GM12875 (cell line): ENCODE measurements at regions not wholly inside any gene's neighbourhood (a gene's known extent, or its start where the extent isn't known, plus 50 kb on each side); places are given as distances from the start of the nearest gene placed in this dataset.

Source experiments
- H3K4me3 ChIP-seq: one replicate; pipeline ENCODE4 v1.5.1; 2011; ENCODE audit warnings: low read depth, low read length, control low read depth
- TF ChIP-seq, protein P1 (sequence below): IDR thresholded peaks from 2 replicates; pipeline ENCODE4 v1.5.1; 2011; ENCODE audit warnings: low read depth, mild to moderate bottlenecking, control low read depth, inconsistent platforms, low read length, moderate library complexity, borderline replicate concordance; ENCODE audit not compliant: insufficient read depth

DNA sequence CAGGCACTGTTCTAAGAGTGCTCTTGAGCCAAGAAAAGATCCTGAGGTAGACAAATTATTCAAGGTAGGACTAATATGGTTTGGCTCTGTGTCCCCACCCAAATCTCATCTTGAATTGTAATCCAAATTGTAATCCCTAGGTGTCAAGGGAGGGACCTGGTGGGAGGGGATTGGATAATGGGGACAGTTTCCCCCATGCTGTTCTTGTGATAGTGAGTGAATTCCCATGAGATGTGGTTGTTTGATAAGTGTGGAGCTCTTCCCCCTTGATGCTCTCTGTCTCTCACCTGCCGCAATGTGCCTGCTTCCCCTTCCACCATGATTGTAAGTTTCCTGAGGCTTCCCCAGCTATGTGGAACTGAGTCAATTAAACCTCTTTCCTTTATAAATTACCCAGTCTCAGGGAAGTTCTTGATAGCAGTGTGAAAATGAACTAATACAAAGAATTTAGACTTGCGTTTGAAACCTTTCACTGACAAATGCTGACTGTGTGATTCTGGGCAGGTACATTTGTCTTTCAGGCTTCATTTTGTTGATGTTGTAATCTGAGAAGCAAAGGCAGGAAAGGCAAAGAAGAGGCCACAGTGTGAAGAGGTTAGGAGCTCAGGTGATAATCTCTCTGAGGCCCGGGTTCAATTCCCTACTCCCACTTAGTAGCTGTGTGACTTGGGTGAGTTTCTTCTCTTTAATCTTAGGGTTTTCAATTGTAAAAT lies 115.8 kb upstream of the PAX6 start:
- no peak overlapping the region for H3K4me3 ChIP-seq
- TF ChIP-seq, protein P1, sequence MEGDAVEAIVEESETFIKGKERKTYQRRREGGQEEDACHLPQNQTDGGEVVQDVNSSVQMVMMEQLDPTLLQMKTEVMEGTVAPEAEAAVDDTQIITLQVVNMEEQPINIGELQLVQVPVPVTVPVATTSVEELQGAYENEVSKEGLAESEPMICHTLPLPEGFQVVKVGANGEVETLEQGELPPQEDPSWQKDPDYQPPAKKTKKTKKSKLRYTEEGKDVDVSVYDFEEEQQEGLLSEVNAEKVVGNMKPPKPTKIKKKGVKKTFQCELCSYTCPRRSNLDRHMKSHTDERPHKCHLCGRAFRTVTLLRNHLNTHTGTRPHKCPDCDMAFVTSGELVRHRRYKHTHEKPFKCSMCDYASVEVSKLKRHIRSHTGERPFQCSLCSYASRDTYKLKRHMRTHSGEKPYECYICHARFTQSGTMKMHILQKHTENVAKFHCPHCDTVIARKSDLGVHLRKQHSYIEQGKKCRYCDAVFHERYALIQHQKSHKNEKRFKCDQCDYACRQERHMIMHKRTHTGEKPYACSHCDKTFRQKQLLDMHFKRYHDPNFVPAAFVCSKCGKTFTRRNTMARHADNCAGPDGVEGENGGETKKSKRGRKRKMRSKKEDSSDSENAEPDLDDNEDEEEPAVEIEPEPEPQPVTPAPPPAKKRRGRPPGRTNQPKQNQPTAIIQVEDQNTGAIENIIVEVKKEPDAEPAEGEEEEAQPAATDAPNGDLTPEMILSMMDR, result no peak

DNA sequence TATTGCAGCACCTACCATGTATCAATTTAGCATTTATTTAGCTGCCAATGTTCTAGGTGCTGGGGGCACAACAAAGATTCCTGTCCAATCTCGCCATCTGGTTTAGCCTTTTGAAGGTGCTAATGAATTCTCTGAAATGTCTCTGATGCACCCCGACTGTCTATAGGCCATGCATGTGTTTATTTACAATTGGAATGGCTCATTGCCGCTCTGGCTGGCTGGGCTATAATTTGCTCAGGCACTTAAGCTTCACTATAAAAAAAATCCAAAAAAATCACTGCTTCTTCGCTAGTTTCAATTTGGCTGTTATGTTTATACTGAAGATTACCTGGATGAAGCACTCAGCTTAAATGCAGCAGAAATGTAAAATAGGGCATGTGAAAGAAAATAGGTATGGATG lies 115.0 kb upstream of the PAX6 start:
- no peak overlapping the region for H3K4me3 ChIP-seq
- TF ChIP-seq, protein P1, result no peak

DNA sequence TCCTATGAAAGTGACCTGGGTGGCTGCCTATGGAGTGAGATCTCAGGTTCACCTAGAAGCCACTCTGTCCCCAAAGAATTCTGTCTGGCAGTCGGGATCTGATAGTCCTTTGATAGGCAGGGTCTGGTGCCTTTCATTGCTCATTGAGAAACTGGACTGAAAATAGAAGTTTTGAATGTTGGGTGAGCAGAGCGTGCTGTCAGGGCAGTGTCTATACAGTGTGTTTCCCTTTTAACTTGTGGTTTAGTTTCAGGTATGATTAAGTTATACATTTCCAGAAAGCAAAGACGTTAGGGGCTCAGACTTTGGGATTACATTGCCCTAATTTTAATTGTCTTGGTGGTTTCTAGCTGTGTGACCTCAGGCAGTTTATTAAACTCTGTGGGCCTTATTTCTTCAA lies 111.3 kb upstream of the PAX6 start:
- TF ChIP-seq, protein P1, result no peak
- H3K4me3 ChIP-seq, result no peak overlapping the region

DNA sequence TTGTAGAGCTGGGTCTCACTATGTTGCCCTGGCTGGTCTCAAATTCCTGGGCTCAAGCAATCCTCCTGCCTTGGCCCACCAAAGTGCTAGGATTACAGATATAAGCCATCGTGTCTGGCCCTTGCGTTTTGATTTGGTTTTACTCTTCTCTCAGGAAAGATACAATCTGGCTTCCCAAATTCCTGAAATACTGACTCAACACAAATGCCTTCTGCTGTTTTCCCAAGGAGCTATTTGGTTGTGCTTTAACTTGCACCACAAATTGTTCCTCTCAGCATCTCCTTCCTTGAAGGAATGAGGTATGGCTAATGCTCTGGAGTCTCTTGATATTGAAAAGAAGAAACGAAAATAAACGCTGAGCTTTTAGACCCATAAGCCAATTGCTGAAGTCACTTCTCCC lies 110.0 kb upstream of the PAX6 start:
- TF ChIP-seq, protein P1, result no peak
- H3K4me3 ChIP-seq, result no peak overlapping the region

DNA sequence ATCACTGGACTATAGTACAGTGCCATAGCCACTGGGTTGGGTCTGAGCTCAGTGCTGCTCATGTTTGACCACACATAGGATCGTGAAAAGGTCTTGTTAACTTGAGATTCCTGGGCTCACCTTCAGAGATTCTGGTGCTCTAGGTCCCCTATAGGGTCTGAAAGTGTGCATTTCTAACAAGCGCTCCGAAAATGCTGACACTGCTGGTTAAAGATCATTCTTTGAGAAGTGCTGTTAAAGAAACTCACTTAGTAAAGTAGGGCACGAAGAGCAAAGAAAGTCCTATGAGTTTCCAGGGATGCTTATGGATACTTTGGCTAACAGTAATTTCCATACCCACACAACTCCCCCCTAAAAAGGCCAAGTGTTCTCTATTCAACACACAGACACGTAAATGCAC lies 108.1 kb upstream of the PAX6 start:
- H3K4me3 ChIP-seq, result no peak overlapping the region
- TF ChIP-seq, protein P1, result no peak

DNA sequence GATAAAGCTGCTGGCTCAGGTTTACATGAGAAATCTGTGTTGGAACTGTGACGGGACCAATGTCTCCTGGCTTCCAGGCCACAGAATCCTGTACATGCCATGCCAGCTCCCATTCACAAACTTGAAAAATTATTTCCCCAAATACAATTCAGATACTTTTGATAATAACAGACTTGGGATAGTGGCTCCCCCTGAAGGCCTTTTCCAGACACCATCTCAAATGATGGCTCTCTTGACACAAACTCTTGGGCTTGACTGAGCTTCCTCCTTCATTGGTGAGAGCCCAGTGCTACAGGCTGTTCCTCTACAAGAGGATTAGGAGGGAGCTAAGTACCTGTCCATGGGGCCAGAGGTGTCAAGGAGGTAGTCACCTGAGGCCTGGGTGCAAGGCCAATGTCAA lies 104.7 kb upstream of the PAX6 start:
- TF ChIP-seq, protein P1, result no peak
- no peak overlapping the region for H3K4me3 ChIP-seq

DNA sequence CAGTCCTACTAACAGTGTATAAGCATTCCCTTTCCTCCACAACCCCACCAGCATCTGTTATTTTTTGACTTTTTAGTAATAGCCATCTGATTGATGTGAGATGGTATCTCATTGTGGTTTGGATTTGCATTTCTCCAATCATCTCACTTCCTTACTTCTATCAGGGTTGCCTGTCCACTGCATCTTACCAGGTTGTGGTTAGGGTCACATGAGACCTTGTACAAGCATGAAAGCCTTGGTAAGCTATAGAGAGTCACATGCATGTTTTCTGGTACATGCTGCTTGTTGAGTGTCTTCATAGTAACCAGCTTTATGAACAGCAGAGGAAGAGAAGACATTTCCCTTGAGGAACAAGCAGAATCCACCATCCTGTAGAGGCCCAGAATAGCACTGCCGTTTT lies 102.9 kb upstream of the PAX6 start:
- H3K4me3 ChIP-seq, result no peak overlapping the region
- TF ChIP-seq, protein P1, result no peak
